Skin of body (tissue), 1 donor: ENCODE measurements at regions not wholly inside any gene's neighbourhood (a gene's known extent, or its start where the extent isn't known, plus 50 kb on each side); places are given as distances from the start of the nearest gene placed in this dataset.
A peak's percentile ranks its signal among the peaks of the same experiment; 100 is the strongest.

Source experiments
- DNase-seq: peaks from one replicate; lab custom pipeline; 2025; lab: John Stamatoyannopoulos, UW

DNA sequence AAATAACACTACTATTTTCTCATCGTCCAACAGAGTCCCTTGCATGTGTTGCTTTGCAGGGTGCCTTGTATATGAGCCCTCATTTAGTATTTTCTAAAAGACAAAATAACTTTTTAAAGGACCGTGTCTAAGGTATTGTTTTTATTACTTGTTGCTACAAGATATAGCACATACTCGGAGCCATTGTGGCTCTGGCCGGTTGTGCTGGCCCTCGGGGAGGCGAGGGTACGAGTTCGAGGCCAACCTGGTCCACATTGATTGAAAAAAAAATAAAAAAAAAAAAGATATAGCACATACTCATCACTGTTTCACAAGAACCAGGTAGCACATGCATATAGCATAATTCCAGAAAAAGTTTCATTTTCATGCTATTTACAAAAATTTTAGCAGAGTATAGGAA is 869.2 kb downstream of the MRPL39 start:
- DNase-seq = no peak

DNA sequence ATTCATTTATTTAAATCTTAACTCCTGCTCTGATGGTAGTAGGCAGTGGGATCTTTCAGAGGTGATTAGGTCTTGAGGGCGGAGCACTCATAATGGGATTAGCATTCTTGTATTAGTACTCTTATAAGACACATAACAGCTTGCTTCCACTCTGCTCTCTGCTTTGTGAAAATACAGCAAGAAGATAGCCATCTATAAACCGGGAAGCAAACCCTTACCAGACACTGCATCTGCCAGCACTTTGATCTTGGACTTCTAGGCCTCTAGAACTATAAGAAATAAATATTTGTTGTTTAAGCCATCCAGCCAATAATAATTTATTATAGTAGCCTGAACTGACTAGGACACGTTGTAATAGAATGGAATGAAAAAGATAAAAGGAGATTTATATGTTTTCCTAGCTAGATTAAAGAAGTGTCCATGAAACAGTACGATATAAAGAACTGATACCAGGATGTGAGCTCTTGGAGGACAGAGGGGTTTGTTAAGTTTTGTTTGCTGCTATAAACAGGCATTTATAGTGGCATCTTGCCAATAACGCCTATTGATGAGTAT is 869.9 kb downstream of the MRPL39 start:
- no peak for DNase-seq

DNA sequence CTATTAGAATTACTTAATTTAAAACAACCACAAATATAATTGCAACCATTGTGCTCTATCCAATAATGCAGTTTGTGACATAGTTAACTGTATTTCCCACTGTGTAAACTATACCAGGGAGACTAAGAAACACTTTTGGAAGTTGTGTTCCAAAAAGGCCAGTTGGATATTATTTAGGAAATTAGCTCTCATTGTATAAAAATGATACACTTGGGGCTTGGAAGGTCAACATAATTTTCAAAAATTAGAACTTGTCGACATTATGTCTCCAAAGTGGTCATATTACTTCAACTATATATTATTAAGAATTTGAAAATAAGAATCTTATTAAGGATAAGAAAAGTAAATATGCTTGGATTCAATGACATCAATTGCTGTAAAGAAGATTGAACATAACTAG is 876.6 kb downstream of the MRPL39 start:
- no peak for DNase-seq

DNA sequence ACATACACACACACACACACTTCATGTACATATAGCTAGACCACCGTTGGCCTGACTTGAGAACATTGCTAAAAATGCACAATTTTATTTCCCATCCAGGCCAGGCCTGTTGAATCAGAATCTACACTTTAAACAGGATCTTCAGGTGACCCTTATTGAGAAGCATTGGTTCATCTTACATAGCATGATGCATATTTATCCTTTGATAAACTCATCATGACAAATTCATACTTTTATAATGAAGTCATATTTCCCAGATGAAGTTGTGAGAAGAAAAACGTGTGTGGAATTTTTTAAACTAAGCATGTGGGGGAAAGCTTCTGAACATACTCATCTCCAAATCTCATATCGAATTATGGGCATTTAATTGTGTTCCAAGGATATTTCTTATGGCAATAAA is 877.7 kb downstream of the MRPL39 start:
- DNase-seq = peak; percentile 5

DNA sequence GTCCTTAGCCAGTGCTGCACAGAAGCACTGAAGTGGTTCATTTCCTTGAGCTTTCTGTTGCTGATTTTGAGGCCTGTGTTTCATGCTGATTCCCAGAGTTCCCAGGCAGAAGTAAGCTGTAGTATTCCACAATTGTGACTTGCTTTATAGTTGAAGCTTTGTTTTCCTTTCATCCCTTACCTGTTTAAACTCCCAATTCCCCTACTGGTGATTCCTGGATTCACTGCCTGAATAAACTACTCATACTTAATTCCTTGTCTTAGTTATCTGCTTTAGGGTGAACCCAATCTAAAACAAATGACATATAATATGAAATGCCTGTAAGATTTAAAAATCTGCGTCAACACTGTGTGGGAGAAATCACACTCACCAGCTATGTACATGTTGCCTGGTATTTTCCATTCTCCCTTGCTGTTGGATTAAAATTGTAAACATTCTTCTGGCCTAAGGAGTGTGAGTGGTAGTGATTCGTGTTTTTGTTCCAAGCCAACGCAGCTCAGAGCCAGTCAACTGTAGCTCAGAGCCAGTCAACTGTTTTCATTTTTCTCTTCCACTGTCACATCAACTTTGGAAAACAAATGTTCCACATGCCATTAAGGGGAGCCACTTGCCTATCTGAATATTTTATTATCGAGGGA is 879.4 kb downstream of the MRPL39 start:
- DNase-seq = no peak

DNA sequence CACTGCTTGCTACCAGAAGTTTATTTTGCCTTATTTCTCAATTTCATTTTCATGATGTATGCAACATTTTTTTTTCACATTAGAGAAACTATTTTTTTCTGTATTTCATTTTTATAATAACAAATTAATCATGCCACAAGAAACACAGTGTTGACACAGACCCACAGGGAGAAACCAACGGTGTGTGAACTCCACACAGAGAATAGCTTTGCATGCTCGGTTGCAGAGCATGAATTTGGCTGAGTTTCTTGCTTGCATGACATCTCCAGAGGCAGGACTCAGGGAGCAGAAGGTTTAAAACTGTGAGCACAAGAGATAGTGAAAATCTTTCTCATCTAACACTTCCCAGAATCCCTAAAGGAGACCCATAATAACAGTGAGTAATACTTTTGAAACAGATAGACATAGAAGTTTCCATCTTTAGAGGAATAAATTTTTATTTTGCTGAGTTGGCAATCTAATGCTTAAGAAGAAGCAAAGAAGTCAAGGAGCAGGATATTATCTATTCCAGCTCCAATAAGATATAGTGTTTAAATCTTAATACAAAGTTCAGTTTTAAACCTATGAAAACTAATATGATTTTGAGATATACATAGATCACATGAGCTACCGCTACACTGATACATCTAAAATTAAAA is 890.9 kb downstream of the MRPL39 start:
- DNase-seq = peak; percentile 81

DNA sequence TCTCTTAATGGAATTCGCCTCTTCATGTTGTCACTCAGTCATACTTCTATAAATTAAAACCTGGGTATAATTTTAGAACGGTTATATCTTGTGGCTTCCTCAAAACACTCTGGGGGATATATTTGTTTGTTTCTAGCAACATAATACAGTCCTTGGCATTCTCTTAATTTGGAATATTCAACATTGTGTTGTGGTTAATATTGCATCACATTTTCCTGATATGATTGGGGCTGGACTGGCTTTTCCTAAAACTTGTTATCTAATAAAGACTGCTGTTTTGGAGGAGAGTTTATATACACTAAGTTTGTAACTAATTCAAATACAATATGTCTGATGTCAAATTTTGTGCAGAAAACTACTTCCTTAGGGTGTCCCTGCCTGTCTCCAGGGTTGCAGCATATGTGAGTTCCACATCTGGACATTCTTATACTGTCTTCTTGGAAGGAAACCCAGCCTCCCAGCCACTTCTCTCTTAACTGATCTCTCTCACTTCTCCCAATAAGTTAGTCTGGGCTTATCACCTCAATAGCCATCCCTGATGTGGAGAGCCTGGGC is 892.6 kb downstream of the MRPL39 start:
- peak; percentile 76 for DNase-seq

DNA sequence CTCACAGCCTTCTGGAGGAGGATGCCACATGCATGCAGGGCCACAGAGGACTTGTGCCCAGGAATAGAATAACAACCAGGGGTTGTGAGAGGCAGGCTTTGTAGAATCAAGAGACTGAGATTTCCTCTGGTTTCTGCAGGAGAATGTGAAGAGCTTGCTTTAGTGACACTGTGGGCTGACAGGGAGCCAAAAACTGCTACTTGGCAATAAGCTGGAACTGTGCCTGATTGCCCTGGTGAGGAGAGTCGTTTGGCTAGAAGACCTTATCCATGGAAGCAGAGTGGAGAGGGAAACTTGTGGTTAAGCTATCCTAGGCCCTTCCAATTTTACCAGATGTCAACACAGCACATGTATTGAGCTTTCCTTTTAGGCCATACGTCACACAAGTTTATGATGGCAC is 902.1 kb downstream of the MRPL39 start:
- DNase-seq = no peak

DNA sequence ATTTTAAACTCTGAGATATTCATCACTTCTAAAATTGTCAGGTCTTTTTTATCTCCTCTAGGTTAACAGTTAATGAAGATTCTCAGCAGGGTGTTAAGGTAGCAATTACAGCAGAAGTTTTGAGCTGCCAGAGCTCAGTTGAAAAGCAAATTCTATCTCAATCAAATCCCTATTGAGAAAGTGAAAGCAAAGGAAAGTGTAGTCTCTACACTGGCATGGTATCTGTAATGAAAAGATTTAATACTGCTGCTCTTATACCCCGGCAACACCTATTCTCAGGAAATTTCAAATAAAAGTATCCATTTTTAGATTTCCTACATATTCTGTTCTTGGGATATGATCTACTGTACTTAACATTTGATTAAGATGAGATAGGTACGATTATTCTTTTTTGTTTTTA is 913.5 kb downstream of the MRPL39 start:
- DNase-seq = no peak

DNA sequence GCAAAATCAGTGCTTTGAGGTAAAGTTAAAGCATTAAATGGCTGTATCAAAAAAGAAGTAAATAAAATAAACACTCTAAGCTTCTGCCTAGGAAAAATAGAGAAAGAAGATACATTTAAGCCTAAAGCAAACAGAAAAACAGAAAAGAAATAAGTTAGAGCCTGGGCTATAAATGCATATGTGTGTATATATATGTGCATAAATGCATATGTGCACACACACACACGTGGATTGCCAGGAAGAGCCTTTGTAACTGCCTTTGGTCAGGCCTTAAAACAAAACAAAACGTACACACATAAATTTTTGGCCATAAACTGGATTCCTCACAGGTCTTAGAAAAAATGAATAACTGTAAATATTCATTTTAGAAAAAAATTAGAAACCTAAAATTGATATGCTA is 925.8 kb downstream of the MRPL39 start:
- DNase-seq = no peak

DNA sequence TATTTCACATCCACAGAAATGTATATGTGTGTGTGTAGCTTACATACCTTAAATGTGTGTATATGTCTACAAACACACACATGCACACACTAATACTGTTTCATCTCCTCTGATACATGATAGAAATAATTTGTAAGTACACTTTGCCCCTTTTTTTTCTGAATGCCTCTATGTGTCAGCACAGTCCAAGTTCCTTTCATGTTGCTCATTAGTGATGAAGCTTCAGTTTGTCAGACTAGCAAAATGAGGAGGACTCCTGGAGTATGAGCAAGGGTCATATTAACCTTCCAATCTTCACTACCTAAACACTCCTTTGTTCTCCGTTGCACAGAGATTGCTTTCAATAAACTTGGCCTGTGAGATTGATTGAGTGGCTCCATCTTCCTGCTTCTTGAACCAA is 935.4 kb downstream of the MRPL39 start:
- no peak for DNase-seq

DNA sequence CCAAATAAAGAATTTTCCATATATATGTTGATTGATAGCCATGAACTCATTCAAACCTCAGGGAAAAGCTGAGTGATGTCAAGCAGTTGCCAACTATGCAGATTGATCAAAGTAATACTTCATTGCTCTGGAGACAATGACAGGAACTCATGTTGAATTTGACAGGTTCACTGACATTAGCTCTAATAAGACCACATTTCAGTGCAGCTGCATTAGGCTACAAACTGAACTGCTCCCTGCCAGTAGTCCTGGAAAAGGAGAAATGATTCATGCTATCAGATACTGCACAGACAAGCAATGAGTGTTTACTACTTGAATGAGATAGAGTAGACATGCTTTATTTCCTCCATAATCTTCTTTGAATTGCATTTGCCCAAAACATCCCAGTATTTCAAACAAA is 948.4 kb downstream of the MRPL39 start:
- DNase-seq = no peak

DNA sequence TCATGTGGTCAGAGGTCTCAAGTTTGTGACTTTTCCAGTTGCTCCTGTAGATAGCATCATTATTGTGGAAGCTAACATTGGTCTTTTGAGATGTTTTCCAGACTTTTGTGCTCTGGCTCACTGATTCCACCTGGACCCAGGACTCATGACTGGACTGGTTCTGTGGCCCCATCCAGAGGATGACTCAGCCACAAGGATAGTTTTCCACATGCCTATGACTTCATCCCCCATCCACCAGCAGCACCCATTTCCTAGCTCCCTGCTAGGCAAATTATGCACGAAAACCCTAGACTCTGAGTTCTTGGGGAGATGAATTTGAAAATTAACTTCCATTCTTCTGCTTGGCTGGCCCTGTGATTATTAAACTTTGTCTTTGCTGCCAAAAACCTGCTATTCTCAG is 949.3 kb downstream of the MRPL39 start:
- DNase-seq = no peak

DNA sequence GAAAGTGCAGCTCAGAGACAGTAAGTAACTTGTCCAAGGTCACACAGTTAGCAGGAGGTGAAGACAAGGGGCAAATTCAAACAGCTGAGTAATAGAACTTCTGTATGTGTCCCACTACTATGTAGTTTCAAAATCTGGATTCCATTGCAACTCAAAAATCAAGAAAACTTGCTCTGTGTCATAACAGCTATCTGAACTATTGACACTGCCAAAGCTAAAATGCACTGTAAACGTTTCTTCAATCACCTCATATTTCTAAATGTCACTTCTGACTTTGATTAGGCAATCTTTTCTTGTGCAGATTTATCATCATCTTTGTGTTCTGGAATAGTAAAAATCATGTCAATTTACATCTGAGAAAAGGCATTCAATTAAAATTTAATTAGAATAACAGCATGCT is 957.6 kb downstream of the MRPL39 start:
- DNase-seq = no peak

DNA sequence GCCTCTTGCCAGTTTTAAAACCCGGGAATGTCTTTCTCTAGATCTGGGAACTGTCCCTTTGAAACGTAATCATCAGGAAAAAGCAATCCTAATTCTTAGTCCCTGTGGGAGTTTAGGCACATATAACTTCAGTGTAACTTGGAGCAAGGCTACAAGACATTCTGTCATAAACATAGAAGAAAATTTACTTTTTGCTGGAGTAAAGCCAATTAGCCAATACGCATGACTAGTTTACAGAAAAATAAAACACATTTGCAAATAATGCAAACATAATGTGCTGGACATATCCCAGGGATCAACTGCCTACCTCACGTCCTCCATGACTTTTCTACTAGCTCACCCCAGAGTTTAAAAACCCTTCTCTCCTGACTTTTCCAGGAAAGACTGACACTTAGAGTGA is 970.6 kb downstream of the MRPL39 start:
- DNase-seq = no peak

DNA sequence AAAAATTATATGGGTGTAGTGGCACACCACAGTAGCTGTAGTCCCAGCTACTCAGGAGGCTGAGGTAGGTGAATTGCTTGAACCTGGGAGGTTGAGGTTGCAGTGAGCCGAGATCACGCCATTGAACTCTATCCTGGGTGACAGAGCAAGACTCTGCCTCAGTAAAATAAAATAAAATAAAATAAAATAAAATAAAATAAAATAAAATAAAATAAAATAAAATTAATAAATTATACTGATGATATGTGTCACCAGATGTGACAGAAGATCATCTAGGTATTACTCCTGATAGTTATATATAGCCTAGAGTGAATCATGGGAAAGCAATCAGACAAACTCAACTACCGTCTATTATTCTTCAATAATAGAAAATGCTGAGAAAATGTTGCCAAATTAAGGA is 972.5 kb downstream of the MRPL39 start:
- DNase-seq = no peak

DNA sequence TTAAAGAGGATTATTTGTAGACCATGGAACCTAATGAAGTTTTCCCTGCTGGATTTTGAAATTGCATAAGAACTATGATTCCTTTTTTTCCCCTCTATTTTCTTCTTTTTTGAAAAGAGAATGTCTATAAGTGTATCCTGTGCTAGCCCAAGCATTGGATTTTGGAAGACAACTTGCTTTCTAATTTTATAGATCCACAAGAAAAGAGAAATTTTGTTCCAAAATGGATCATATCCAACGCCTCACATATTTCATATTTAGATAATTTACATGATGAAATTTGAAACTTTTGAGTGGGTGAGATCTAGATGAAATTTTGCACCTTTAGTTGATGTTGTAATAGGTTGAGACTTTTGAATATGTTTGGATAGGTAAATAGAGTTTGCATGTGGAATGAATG is 978.7 kb downstream of the MRPL39 start:
- no peak for DNase-seq

DNA sequence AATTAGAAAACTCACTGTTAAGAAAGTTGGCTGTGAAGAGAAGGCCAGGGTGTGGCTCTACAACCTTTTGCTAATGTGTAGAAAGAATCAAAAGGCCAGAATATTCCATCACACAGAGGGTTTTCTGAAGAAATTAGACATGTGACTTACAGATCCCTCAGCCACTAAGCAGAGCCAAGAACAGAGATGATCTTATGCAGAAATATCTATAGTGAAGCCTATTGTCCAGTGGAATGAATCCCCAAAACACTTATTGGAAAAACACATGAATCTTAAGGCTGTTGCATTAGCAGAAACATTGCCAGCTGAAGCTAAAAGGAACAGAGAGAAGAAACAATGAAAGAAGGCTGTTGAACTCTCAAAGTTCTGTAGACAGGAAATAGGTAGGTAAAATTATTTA is 979.2 kb downstream of the MRPL39 start:
- DNase-seq = peak; percentile 32

DNA sequence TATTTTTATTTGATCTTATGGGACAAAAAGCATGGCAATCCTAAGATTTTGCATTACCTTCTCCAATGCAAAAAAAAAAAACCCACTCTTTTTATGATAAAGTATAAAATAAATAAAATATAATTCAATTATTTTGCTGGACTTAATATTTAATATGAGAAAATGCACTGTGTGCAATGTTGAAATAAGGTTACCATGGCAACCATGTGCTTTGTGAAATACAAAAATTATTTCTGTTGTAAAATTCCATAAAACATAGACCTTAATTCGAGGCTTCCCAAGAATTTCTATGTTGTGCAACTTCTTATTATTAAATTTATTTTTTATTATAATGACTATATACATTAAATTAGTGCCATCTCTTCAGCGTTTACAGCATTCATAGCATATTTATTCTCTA is 989.5 kb downstream of the MRPL39 start:
- no peak for DNase-seq

DNA sequence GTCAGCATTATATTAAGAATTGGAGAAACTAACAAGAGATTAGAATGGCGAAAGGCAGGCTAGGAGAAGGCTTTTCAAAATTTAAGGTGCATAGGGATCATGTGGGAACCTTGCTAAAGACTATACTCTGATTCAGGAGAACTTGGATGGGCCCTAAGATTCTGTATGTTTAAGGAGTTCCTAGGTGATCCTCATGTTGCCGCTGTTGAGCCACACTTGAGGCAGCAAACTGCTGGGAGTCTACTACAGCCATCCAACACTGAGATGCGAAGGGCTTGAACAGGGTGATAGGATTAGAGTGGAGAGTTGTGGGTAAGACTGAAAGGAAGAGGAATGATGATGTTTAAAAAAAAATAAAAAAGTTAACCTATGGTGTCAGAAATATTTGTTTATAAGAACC is 1013.2 kb downstream of the MRPL39 start:
- no peak for DNase-seq

DNA sequence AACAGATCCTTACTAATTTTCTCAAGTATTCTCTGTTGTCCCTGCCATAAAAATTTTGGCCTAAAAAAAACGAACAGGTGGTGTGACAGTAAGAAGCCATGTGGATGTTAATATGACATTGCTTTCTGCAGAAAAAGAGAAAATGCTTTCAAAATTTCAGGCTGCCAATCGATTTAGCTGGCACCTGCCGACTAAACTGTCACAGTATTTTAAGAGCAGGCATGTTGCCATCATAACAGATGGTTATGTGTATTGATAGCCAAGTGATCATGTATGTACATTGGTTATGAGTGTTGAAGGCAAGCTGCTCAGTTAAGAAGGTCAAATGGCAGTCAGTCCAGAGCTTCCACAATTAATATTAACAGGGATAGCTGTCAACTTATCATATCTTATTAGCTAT is 1017.0 kb downstream of the MRPL39 start:
- DNase-seq = no peak

DNA sequence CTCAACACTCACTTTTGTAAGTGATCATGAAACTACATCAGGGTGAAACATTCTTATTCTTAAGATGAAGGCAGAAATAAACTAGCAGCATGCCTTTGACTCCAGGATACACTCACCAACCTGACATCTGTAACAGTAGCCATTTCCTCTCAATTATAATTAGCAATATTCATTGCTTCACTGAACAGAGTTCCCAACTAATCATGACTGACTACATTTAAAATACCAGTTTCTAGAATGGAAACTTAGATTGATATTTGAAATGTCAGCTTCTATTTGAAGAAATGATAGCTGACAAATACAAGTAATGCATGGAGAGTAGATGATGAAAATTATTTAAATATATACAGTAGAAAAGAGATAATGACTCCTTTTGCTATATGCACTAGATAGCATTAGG is 1023.8 kb downstream of the MRPL39 start:
- no peak for DNase-seq

DNA sequence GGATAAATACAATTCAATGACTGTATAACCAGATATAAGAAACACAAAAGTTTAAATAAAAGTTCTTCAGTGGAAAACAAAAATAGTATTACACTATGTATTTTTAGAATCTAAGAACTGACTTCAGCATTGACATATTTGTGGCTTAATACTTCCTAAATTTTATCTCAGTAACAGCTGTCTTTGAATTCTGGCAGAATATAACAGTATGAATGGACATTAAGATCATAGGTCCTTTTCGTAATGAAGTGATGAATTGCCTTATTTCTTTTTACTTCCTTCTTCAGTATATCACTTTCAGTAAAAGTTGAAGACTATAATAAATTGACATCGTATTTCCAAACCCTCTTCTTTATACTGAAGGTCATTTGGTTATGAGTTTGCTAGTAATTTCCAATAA is 1030.0 kb downstream of the MRPL39 start:
- DNase-seq = no peak
